Urothelium cell line (cell line): ENCODE measurements at regions not wholly inside any gene's neighbourhood (a gene's known extent, or its start where the extent isn't known, plus 50 kb on each side); places are given as distances from the start of the nearest gene placed in this dataset.
"Not testable (repeated sequence)": the region's sequence is repeated elsewhere in the genome, so short reads cannot be mapped to it uniquely, and the experiment has no call there.

Experiments used
- DNase-seq: peaks from one replicate; pipeline ENCODE4 v3.0.0; 2011; ENCODE audit warnings: low spot score, mixed read lengths
- FAIRE-seq: peaks from 2 replicates; lab custom pipeline; 2011; peaks lifted over from hg19 to GRCh38; lab: Jason Lieb, UNC

- DNase-seq (no peak), FAIRE-seq (no peak)
Observed at GRCh38 chr3:20842594-20843436, 656.8 kb upstream of the SGO1 start.

- no peak for DNase-seq
- no peak for FAIRE-seq
Observed at GRCh38 chr3:20842002-20842401, 656.0 kb upstream of the SGO1 start.

GRCh38 chr3:20837676-20838302, 651.8 kb upstream of the SGO1 start:
- no peak for DNase-seq
- FAIRE-seq = no peak

GRCh38 chr3:20836801-20837200, 650.8 kb upstream of the SGO1 start:
- DNase-seq (no peak), FAIRE-seq (no peak)

- DNase-seq (no peak), FAIRE-seq (no peak)
Observed at GRCh38 chr3:20832963-20833362, 647.0 kb upstream of the SGO1 start.

- DNase-seq (no peak), FAIRE-seq (no peak)
Observed at GRCh38 chr3:20822251-20822650, 636.2 kb upstream of the SGO1 start.

GRCh38 chr3:20820872-20821271, 634.9 kb upstream of the SGO1 start:
- FAIRE-seq, DNase-seq: not testable (repeated sequence)

GRCh38 chr3:20811631-20812030, 625.6 kb upstream of the SGO1 start:
- FAIRE-seq (no peak), DNase-seq (no peak)

- FAIRE-seq = no peak
- no peak for DNase-seq
Observed at GRCh38 chr3:20811006-20811405, 625.0 kb upstream of the SGO1 start.

GRCh38 chr3:20810555-20810954, 624.5 kb upstream of the SGO1 start:
- no peak for FAIRE-seq

GRCh38 chr3:20809356-20809755, 623.4 kb upstream of the SGO1 start:
- no peak for FAIRE-seq
- no peak for DNase-seq

More at GRCh38 chr3:20810555-20810954, 624.5 kb upstream of the SGO1 start:
- no peak for DNase-seq

- FAIRE-seq = no peak
- DNase-seq = no peak
Observed at GRCh38 chr3:20808864-20809263, 622.9 kb upstream of the SGO1 start.

- DNase-seq = no peak
- no peak for FAIRE-seq
Observed at GRCh38 chr3:20798666-20799065, 612.7 kb upstream of the SGO1 start.

GRCh38 chr3:20787005-20787404, 601.0 kb upstream of the SGO1 start:
- DNase-seq (no peak), FAIRE-seq (no peak)

- FAIRE-seq (no peak), DNase-seq (no peak)
Observed at GRCh38 chr3:20776692-20777091, 590.7 kb upstream of the SGO1 start.

- FAIRE-seq = no peak
Observed at GRCh38 chr3:20776286-20776685, 590.3 kb upstream of the SGO1 start.

GRCh38 chr3:20773320-20773984, 587.4 kb upstream of the SGO1 start:
- DNase-seq = no peak

More at GRCh38 chr3:20776286-20776685, 590.3 kb upstream of the SGO1 start:
- DNase-seq = no peak

GRCh38 chr3:20772869-20773268, 586.9 kb upstream of the SGO1 start:
- no peak for FAIRE-seq

More at GRCh38 chr3:20773320-20773984, 587.4 kb upstream of the SGO1 start:
- FAIRE-seq = no peak

GRCh38 chr3:20769430-20769829, 583.4 kb upstream of the SGO1 start:
- no peak for FAIRE-seq

More at GRCh38 chr3:20772869-20773268, 586.9 kb upstream of the SGO1 start:
- DNase-seq = no peak

GRCh38 chr3:20760981-20761380, 575.0 kb upstream of the SGO1 start:
- FAIRE-seq = no peak
- no peak for DNase-seq

More at GRCh38 chr3:20769430-20769829, 583.4 kb upstream of the SGO1 start:
- no peak for DNase-seq

GRCh38 chr3:20752416-20752815, 566.4 kb upstream of the SGO1 start:
- DNase-seq (no peak), FAIRE-seq (no peak)

GRCh38 chr3:20751296-20751695, 565.3 kb upstream of the SGO1 start:
- DNase-seq (no peak), FAIRE-seq (no peak)
